NCI-H510A treated with DMSO at 0.1 percent for 48 hours (cell line): ENCODE measurements at regions not wholly inside any gene's neighbourhood (a gene's known extent, or its start where the extent isn't known, plus 50 kb on each side); places are given as distances from the start of the nearest gene placed in this dataset.

Experiments
- DNase-seq: peaks from one replicate; lab custom pipeline; 2025; lab: John Stamatoyannopoulos, UW

- no peak for DNase-seq
These were observed 154.5 kb upstream of the C11orf87 start for GRCh38 chr11:109267293-109268095.

GRCh38 chr11:109275931-109276330, 146.1 kb upstream of the C11orf87 start:
- no peak for DNase-seq

GRCh38 chr11:109285465-109285864, 136.5 kb upstream of the C11orf87 start:
- DNase-seq, result no peak

- no peak for DNase-seq
These were observed 130.4 kb upstream of the C11orf87 start for GRCh38 chr11:109291553-109291952.

- DNase-seq, result no peak
These were observed 123.1 kb upstream of the C11orf87 start for GRCh38 chr11:109298865-109299264.

GRCh38 chr11:109300211-109300610, 121.8 kb upstream of the C11orf87 start:
- no peak for DNase-seq

- no peak for DNase-seq
These were observed 119.2 kb upstream of the C11orf87 start for GRCh38 chr11:109302591-109303334.

- DNase-seq, result peak; percentile 54
These were observed 118.6 kb upstream of the C11orf87 start for GRCh38 chr11:109303342-109303741.

GRCh38 chr11:109304159-109304558, 117.8 kb upstream of the C11orf87 start:
- no peak for DNase-seq

GRCh38 chr11:109305009-109305408, 117.0 kb upstream of the C11orf87 start:
- DNase-seq, result no peak

GRCh38 chr11:109306322-109306721, 115.7 kb upstream of the C11orf87 start:
- DNase-seq, result no peak

GRCh38 chr11:109307366-109307765, 114.6 kb upstream of the C11orf87 start:
- no peak for DNase-seq

- DNase-seq, result peak; percentile 87
These were observed 113.4 kb upstream of the C11orf87 start for GRCh38 chr11:109308551-109308950.

- DNase-seq, result peak; percentile 93
These were observed 112.8 kb upstream of the C11orf87 start for GRCh38 chr11:109309153-109309552.

- DNase-seq, result no peak
These were observed 104.3 kb upstream of the C11orf87 start for GRCh38 chr11:109317726-109318125.

GRCh38 chr11:109320595-109320994, 101.4 kb upstream of the C11orf87 start:
- no peak for DNase-seq

GRCh38 chr11:109326781-109327180, 95.2 kb upstream of the C11orf87 start:
- no peak for DNase-seq

GRCh38 chr11:109329716-109330115, 92.3 kb upstream of the C11orf87 start:
- no peak for DNase-seq

- no peak for DNase-seq
These were observed 83.9 kb upstream of the C11orf87 start for GRCh38 chr11:109338131-109338530.

- no peak for DNase-seq
These were observed 79.7 kb upstream of the C11orf87 start for GRCh38 chr11:109342261-109342660.

GRCh38 chr11:109343242-109343641, 78.7 kb upstream of the C11orf87 start:
- DNase-seq, result no peak

- no peak for DNase-seq
These were observed 74.7 kb upstream of the C11orf87 start for GRCh38 chr11:109347304-109347703.
